ENCODE measurements at regions not wholly inside any gene's neighbourhood (a gene's known extent, or its start where the extent isn't known, plus 50 kb on each side); places are given as distances from the start of the nearest gene placed in this dataset.
"Not testable (repeated sequence)": the region's sequence is repeated elsewhere in the genome, so short reads cannot be mapped to it uniquely, and the experiment has no call there.

GRCh38 chr14:92223025-92223424 is 99.9 kb upstream of the SLC24A4 start:
- no peak for DNase-seq (ENCODE audit: low read depth)
- no peak overlapping the region for H3K4me3 ChIP-seq (ENCODE audit: low read length)
- TF ChIP-seq CTCF (IDR thresholded peaks at IDR 0.05; ENCODE audit: insufficient read depth, low read depth, low read length, missing control alignments) = no peak

GRCh38 chr14:92224358-92224954 is 98.5 kb upstream of the SLC24A4 start:
- peak; percentile 60 for DNase-seq (ENCODE audit: low read depth)
- TF ChIP-seq CTCF (IDR thresholded peaks at IDR 0.05; ENCODE audit: insufficient read depth, low read depth, low read length, missing control alignments) = no peak
- no peak overlapping the region for H3K4me3 ChIP-seq (ENCODE audit: low read length)

DNA sequence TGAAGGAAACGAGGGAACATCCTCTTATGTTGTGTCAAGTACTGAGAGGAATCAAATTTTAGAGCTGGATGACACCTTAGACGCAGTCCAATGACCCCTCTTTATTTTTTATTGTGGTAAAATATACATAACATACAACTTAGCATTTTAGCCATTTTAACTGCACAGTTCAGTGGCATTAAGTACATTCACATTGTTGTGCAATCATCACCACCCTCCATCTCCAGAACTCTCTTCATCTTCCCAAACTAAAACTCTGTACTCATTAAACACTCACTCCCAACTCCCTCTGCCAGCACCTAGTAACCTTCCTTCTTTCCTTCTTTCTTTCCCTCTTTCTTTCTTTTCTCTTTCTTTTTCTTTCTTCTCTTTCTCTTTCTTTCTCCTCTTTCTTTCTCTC is 97.2 kb upstream of the SLC24A4 start:
- no peak for TF ChIP-seq CTCF (IDR thresholded peaks at IDR 0.05; ENCODE audit: insufficient read depth, low read depth, low read length, missing control alignments)
- no peak overlapping the region for H3K4me3 ChIP-seq (ENCODE audit: low read length)
- no peak for DNase-seq (ENCODE audit: low read depth)

DNA sequence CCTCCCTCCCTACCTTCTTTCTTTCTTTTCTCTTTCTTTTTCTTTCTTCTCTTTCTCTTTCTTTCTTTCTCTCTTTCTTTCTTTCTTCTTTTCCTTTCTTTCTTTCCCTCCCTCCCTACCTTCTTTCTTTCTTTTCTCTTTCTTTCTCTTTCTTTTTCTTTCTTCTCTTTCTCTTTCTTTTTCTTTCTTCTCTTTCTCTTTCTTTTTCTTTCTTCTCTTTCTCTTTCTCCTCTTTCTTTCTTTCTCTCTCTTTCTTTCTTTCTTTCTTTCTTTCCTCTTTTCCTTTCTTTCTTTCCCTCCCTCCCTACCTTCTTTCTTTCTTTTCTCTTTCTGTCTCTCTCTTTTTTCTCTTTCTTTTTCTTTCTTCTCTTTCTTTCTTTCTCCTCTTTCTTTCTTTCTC is 96.8 kb upstream of the SLC24A4 start:
- not testable (repeated sequence) for H3K4me3 ChIP-seq (ENCODE audit: low read length); DNase-seq (ENCODE audit: low read depth)

GRCh38 chr14:92236243-92236900 is 86.6 kb upstream of the SLC24A4 start:
- no peak for TF ChIP-seq CTCF (IDR thresholded peaks at IDR 0.05; ENCODE audit: insufficient read depth, low read depth, low read length, missing control alignments)
- no peak overlapping the region for H3K4me3 ChIP-seq (ENCODE audit: low read length)
- DNase-seq (ENCODE audit: low read depth) = no peak

GRCh38 chr14:92240658-92241057 is 82.3 kb upstream of the SLC24A4 start:
- H3K4me3 ChIP-seq (ENCODE audit: low read length) = no peak overlapping the region
- DNase-seq (ENCODE audit: low read depth) = no peak
- TF ChIP-seq CTCF (IDR thresholded peaks at IDR 0.05; ENCODE audit: insufficient read depth, low read depth, low read length, missing control alignments) = no peak

- H3K4me3 ChIP-seq (ENCODE audit: low read length) = no peak overlapping the region
- no peak for TF ChIP-seq CTCF (IDR thresholded peaks at IDR 0.05; ENCODE audit: insufficient read depth, low read depth, low read length, missing control alignments)
- no peak for DNase-seq (ENCODE audit: low read depth)
These were observed 80.9 kb upstream of the SLC24A4 start for GRCh38 chr14:92241966-92242595.
